ENCODE measurements at regions not wholly inside any gene's neighbourhood (a gene's known extent, or its start where the extent isn't known, plus 50 kb on each side); places are given as distances from the start of the nearest gene placed in this dataset.

GRCh38 chrX:69243276-69243675 lies 78.0 kb upstream of the PJA1 start:
- H3K27me3 Mint-ChIP-seq (ENCODE audit: unreplicated experiment) = peaks cover 8% of the 10 kb centered on the region
- no peak overlapping the region for H3K27ac Mint-ChIP-seq (ENCODE audit: unreplicated experiment)
- no peaks in the 10 kb centered on the region for H3K36me3 Mint-ChIP-seq (ENCODE audit: unreplicated experiment)
- TF ChIP-seq CTCF (IDR thresholded peaks at IDR 0.05) = no peak
- no peak for DNase-seq (ENCODE audit: extremely low spot score, unreplicated experiment)
- H3K4me1 Mint-ChIP-seq (ENCODE audit: unreplicated experiment) = no peaks in the 10 kb centered on the region
- no peaks in the 10 kb centered on the region for H3K9me3 Mint-ChIP-seq (ENCODE audit: unreplicated experiment)
- H3K4me3 Mint-ChIP-seq (ENCODE audit: unreplicated experiment) = no peak overlapping the region

GRCh38 chrX:69238887-69239231 lies 73.6 kb upstream of the PJA1 start:
- H3K27ac Mint-ChIP-seq (ENCODE audit: unreplicated experiment) = no peak overlapping the region
- no peaks in the 10 kb centered on the region for H3K9me3 Mint-ChIP-seq (ENCODE audit: unreplicated experiment)
- peaks cover 6% of the 10 kb centered on the region for H3K27me3 Mint-ChIP-seq (ENCODE audit: unreplicated experiment)
- TF ChIP-seq CTCF (IDR thresholded peaks at IDR 0.05) = no peak
- H3K4me1 Mint-ChIP-seq (ENCODE audit: unreplicated experiment) = no peaks in the 10 kb centered on the region
- no peaks in the 10 kb centered on the region for H3K36me3 Mint-ChIP-seq (ENCODE audit: unreplicated experiment)
- no peak overlapping the region for H3K4me3 Mint-ChIP-seq (ENCODE audit: unreplicated experiment)
- DNase-seq (ENCODE audit: extremely low spot score, unreplicated experiment) = no peak

- Mint-ChIP-seq H3K27ac (ENCODE audit: unreplicated experiment) (no peak overlapping the region), H3K27me3 (ENCODE audit: unreplicated experiment) (peaks cover 4% of the 10 kb centered on the region), H3K9me3 (ENCODE audit: unreplicated experiment) (no peaks in the 10 kb centered on the region), H3K4me3 (ENCODE audit: unreplicated experiment) (no peak overlapping the region), H3K36me3 (ENCODE audit: unreplicated experiment) (no peaks in the 10 kb centered on the region), H3K4me1 (ENCODE audit: unreplicated experiment) (no peaks in the 10 kb centered on the region)
- DNase-seq (ENCODE audit: extremely low spot score, unreplicated experiment) = no peak
- no peak for TF ChIP-seq CTCF (IDR thresholded peaks at IDR 0.05)
These were observed 73.0 kb upstream of the PJA1 start for GRCh38 chrX:69238114-69238886.

- DNase-seq (ENCODE audit: extremely low spot score, unreplicated experiment) = no peak
- no peaks in the 10 kb centered on the region for H3K27me3 Mint-ChIP-seq (ENCODE audit: unreplicated experiment)
- H3K4me3 Mint-ChIP-seq (ENCODE audit: unreplicated experiment) = no peak overlapping the region
- no peaks in the 10 kb centered on the region for H3K4me1 Mint-ChIP-seq (ENCODE audit: unreplicated experiment)
- H3K27ac Mint-ChIP-seq (ENCODE audit: unreplicated experiment) = no peak overlapping the region
- H3K36me3 Mint-ChIP-seq (ENCODE audit: unreplicated experiment) = no peaks in the 10 kb centered on the region
- no peak for TF ChIP-seq CTCF (IDR thresholded peaks at IDR 0.05)
- H3K9me3 Mint-ChIP-seq (ENCODE audit: unreplicated experiment) = no peaks in the 10 kb centered on the region
These were observed 72.0 kb upstream of the PJA1 start for GRCh38 chrX:69237236-69237635.

- H3K4me1 Mint-ChIP-seq (ENCODE audit: unreplicated experiment) = no peaks in the 10 kb centered on the region
- DNase-seq (ENCODE audit: extremely low spot score, unreplicated experiment) = no peak
- no peaks in the 10 kb centered on the region for H3K9me3 Mint-ChIP-seq (ENCODE audit: unreplicated experiment)
- TF ChIP-seq CTCF (IDR thresholded peaks at IDR 0.05) = no peak
- no peaks in the 10 kb centered on the region for H3K27me3 Mint-ChIP-seq (ENCODE audit: unreplicated experiment)
- no peak overlapping the region for H3K4me3 Mint-ChIP-seq (ENCODE audit: unreplicated experiment)
- H3K36me3 Mint-ChIP-seq (ENCODE audit: unreplicated experiment) = no peaks in the 10 kb centered on the region
- no peak overlapping the region for H3K27ac Mint-ChIP-seq (ENCODE audit: unreplicated experiment)
These were observed 71.4 kb upstream of the PJA1 start for GRCh38 chrX:69236641-69237040.
